HG02840 (cell line): ENCODE measurements at regions not wholly inside any gene's neighbourhood (a gene's known extent, or its start where the extent isn't known, plus 50 kb on each side); places are given as distances from the start of the nearest gene placed in this dataset.

Source experiments
- ATAC-seq: cut with Tn5 transposase; IDR thresholded peaks from one replicate; pipeline ENCODE4 v1.9.1; 2021; ENCODE audit warnings: mild to moderate bottlenecking, moderate library complexity, moderate number of reproducible peaks; ENCODE audit not compliant: unreplicated experiment, low FRiP score

- no peak for ATAC-seq
Observed at GRCh38 chr16:80198311-80199299, 342.2 kb upstream of the DYNLRB2 start.

GRCh38 chr16:80197741-80198201, 343.0 kb upstream of the DYNLRB2 start:
- no peak for ATAC-seq

- ATAC-seq = no peak
Observed at GRCh38 chr16:80191928-80192327, 348.9 kb upstream of the DYNLRB2 start.

GRCh38 chr16:80189476-80190175, 351.2 kb upstream of the DYNLRB2 start:
- ATAC-seq = no peak

GRCh38 chr16:80176114-80176513, 364.7 kb upstream of the DYNLRB2 start:
- ATAC-seq = no peak

GRCh38 chr16:80175011-80175410, 365.8 kb upstream of the DYNLRB2 start:
- no peak for ATAC-seq

- ATAC-seq = no peak
Observed at GRCh38 chr16:80174416-80174815, 366.4 kb upstream of the DYNLRB2 start.

- ATAC-seq = no peak
Observed at GRCh38 chr16:80171746-80172145, 369.0 kb upstream of the DYNLRB2 start.

GRCh38 chr16:80171199-80171598, 369.6 kb upstream of the DYNLRB2 start:
- ATAC-seq = no peak

- no peak for ATAC-seq
Observed at GRCh38 chr16:80167657-80168390, 373.0 kb upstream of the DYNLRB2 start.

GRCh38 chr16:80166082-80166481, 374.7 kb upstream of the DYNLRB2 start:
- no peak for ATAC-seq

GRCh38 chr16:80164966-80165550, 375.7 kb upstream of the DYNLRB2 start:
- ATAC-seq = no peak

GRCh38 chr16:80163339-80163738, 377.5 kb upstream of the DYNLRB2 start:
- ATAC-seq = no peak

- no peak for ATAC-seq
Observed at GRCh38 chr16:80161799-80162739, 378.7 kb upstream of the DYNLRB2 start.

GRCh38 chr16:80158766-80159165, 382.0 kb upstream of the DYNLRB2 start:
- no peak for ATAC-seq

- ATAC-seq = no peak
Observed at GRCh38 chr16:80151722-80152111, 389.1 kb upstream of the DYNLRB2 start.

- no peak for ATAC-seq
Observed at GRCh38 chr16:80150978-80151721, 389.6 kb upstream of the DYNLRB2 start.

GRCh38 chr16:80148826-80149225, 392.0 kb upstream of the DYNLRB2 start:
- no peak for ATAC-seq
